ENCODE measurements at regions not wholly inside any gene's neighbourhood (a gene's known extent, or its start where the extent isn't known, plus 50 kb on each side); places are given as distances from the start of the nearest gene placed in this dataset.

- no peak for TF ChIP-seq EZH2 (IDR thresholded peaks at IDR 0.05)
- TF ChIP-seq POLR2AphosphoS5 (IDR thresholded peaks at IDR 0.05; ENCODE audit: borderline replicate concordance, low read depth, low read length) = no peak
- TF ChIP-seq FOXP2 (optimal IDR thresholded peaks at IDR 0.05; ENCODE audit: control extremely low read depth, extremely low read length, insufficient read depth) = no peak
Measured at GRCh38 chr1:101603726-101604125, 366.9 kb downstream of the S1PR1 start.
